CD4-positive, alpha-beta T cell (primary cell): ENCODE measurements at regions not wholly inside any gene's neighbourhood (a gene's known extent, or its start where the extent isn't known, plus 50 kb on each side); places are given as distances from the start of the nearest gene placed in this dataset.

Experiments used
- ATAC-seq: fragments of 200-7000 bp; cut with Tn5 transposase; one replicate; pipeline ENCODE4 v1.10.0; 2022; ENCODE audit warnings: mild to moderate bottlenecking; ENCODE audit not compliant: poor library complexity
- CTCF ChIA-PET: fragments of 350-600 bp; sonication (Branson Sonifier 250); formaldehyde crosslinking; loops from one replicate; lab custom pipeline; 2021; ENCODE audit warnings: antibody characterized with exemption, inconsistent platforms; lab: Charles Lee
- POLR2A ChIA-PET: fragments of 350-600 bp; sonication (Branson Sonifier 250); formaldehyde crosslinking; loops from one replicate; lab custom pipeline; 2021; ENCODE audit warnings: antibody characterized with exemption, inconsistent platforms; lab: Charles Lee
- DNase-seq, 14 experiments: peaks; one replicate each; pipeline ENCODE4 v3.0.0-alpha.2; 2013 to 2020; ENCODE audit warnings: mixed read lengths in 2 of 14
- H3K27ac ChIP-seq, 2 donors: one replicate each; pipeline versions ENCODE4 v1.5.1 to v1.7.0; 2013; ENCODE audit warnings: low read length in 2 of 2, low read depth in 1 of 2, mild to moderate bottlenecking in 1 of 2
- H3K27me3 ChIP-seq, 2 experiments: 1 replicate in 1 of 2; 2 replicates in 1 of 2; pipeline versions ENCODE4 v1.6.1 to v1.7.0; 2013; ENCODE audit warnings: low read length in 2 of 2, control low read depth in 1 of 2, mild to moderate bottlenecking in 1 of 2, moderate library complexity in 1 of 2; ENCODE audit not compliant: insufficient read depth in 2 of 2, control insufficient read depth in 1 of 2
- H3K36me3 ChIP-seq: one replicate; pipeline ENCODE4 v1.6.1; 2013; ENCODE audit warnings: low read length, control low read depth; ENCODE audit not compliant: insufficient read depth
- H3K4me1 ChIP-seq: one replicate; pipeline ENCODE4 v1.6.1; 2013; ENCODE audit warnings: low read length, control low read depth; ENCODE audit not compliant: insufficient read depth
- H3K4me3 ChIP-seq: one replicate; pipeline ENCODE4 v1.5.1; 2013; ENCODE audit warnings: mild to moderate bottlenecking, low read length, moderate library complexity
- H3K9me3 ChIP-seq, 2 experiments: 1 replicate in 1 of 2; 2 replicates in 1 of 2; pipeline versions ENCODE4 v1.6.1 to v1.7.0; 2013; ENCODE audit warnings: low read length in 2 of 2, mild to moderate bottlenecking in 2 of 2, control low read depth in 1 of 2, moderate library complexity in 1 of 2; ENCODE audit not compliant: control insufficient read depth in 1 of 2, insufficient read depth in 1 of 2
- H3K27ac Mint-ChIP-seq: one replicate; pipeline ENCODE4 v1.8.0; 2020; ENCODE audit warnings: mixed read lengths
- H3K27me3 Mint-ChIP-seq: one replicate; pipeline ENCODE4 v1.8.0; 2021; ENCODE audit warnings: mixed read lengths
- H3K36me3 Mint-ChIP-seq: one replicate; pipeline ENCODE4 v1.8.0; 2021; ENCODE audit warnings: low read depth, mixed read lengths
- H3K4me1 Mint-ChIP-seq: one replicate; pipeline ENCODE4 v1.8.0; 2021; ENCODE audit warnings: low read depth, mixed read lengths
- H3K4me3 Mint-ChIP-seq: one replicate; pipeline ENCODE4 v1.8.0; 2020; ENCODE audit warnings: mild to moderate bottlenecking, mixed read lengths
- H3K9me3 Mint-ChIP-seq: one replicate; pipeline ENCODE4 v1.8.0; 2020; ENCODE audit warnings: mixed read lengths
- intact Hi-C, 2 experiments: fragments of 100-400 bp; cut with DNase I in 1 of 2; cut with micrococcal nuclease in 1 of 2; formaldehyde crosslinking; loops; one replicate each; pipeline versions ENCODE4 v1.15.1 to v1.9.0; 2023 to 2025; cut with DNase I, micrococcal nuclease
- TF ChIP-seq, protein P1 (sequence below): fragments of 200-600 bp; IDR thresholded peaks from one replicate; pipeline ENCODE4 v1.8.0; 2022; ENCODE audit warnings: antibody characterized with exemption, mild to moderate bottlenecking

DNA sequence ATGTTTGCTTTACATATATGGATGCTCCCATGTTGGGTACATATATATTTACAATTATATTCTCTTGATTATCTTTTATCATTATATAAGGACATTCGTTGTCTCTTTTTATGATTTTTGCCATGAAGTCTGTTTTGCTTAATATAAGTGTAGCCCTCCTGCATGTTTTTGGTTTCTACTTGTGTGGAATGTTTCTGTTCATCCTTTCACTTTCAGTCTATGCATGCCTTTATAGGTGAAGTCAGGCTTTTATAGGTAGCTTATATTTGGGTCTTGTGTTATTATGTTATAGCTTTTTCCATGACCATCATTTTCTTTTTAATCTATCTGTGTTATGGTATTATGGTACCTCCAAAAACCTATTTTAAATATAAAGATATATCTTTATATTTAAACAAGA lies 612.5 kb upstream of the HS3ST5 start:
- H3K4me1 Mint-ChIP-seq = no peaks in the 10 kb centered on the region
- ChIA-PET CTCF (no interaction called here), POLR2A (no interaction called here)
- H3K4me3 Mint-ChIP-seq = no peak overlapping the region
- H3K27ac Mint-ChIP-seq = no peak overlapping the region
- H3K27me3 ChIP-seq = no peaks in the 10 kb centered on the region
- intact Hi-C loops = no loop called here
- no peak overlapping the region for H3K4me3 ChIP-seq
- H3K36me3 Mint-ChIP-seq = no peaks in the 10 kb centered on the region
- H3K36me3 ChIP-seq = no peaks in the 10 kb centered on the region
- ATAC-seq (no peak), DNase-seq (no peak)
- TF ChIP-seq, protein P1, sequence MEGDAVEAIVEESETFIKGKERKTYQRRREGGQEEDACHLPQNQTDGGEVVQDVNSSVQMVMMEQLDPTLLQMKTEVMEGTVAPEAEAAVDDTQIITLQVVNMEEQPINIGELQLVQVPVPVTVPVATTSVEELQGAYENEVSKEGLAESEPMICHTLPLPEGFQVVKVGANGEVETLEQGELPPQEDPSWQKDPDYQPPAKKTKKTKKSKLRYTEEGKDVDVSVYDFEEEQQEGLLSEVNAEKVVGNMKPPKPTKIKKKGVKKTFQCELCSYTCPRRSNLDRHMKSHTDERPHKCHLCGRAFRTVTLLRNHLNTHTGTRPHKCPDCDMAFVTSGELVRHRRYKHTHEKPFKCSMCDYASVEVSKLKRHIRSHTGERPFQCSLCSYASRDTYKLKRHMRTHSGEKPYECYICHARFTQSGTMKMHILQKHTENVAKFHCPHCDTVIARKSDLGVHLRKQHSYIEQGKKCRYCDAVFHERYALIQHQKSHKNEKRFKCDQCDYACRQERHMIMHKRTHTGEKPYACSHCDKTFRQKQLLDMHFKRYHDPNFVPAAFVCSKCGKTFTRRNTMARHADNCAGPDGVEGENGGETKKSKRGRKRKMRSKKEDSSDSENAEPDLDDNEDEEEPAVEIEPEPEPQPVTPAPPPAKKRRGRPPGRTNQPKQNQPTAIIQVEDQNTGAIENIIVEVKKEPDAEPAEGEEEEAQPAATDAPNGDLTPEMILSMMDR = no peak
- H3K9me3 Mint-ChIP-seq = peaks cover 10% of the 10 kb centered on the region
- H3K27ac ChIP-seq = no peak overlapping the region
- no peaks in the 10 kb centered on the region for H3K9me3 ChIP-seq
- no peaks in the 10 kb centered on the region for H3K4me1 ChIP-seq
- H3K27me3 Mint-ChIP-seq = no peaks in the 10 kb centered on the region

- Mint-ChIP-seq H3K27ac (no peak overlapping the region), H3K36me3 (no peaks in the 10 kb centered on the region), H3K4me3 (no peak overlapping the region), H3K9me3 (peaks cover 7% of the 10 kb centered on the region), H3K27me3 (no peaks in the 10 kb centered on the region), H3K4me1 (no peaks in the 10 kb centered on the region)
- Histone ChIP-seq H3K4me3 (no peak overlapping the region), H3K27me3 (no peaks in the 10 kb centered on the region), H3K9me3 (no peaks in the 10 kb centered on the region), H3K4me1 (no peaks in the 10 kb centered on the region), H3K27ac (no peak overlapping the region), H3K36me3 (no peaks in the 10 kb centered on the region)
- POLR2A ChIA-PET = no interaction called here
- no peak for DNase-seq
- intact Hi-C loops = no loop called here
- CTCF ChIA-PET = no interaction called here
- ATAC-seq = no peak
- TF ChIP-seq, protein P1 = no peak
These were observed 609.4 kb upstream of the HS3ST5 start for GRCh38 chr6:114952229-114952628.

- Histone ChIP-seq H3K4me1 (no peaks in the 10 kb centered on the region), H3K4me3 (no peak overlapping the region), H3K27ac (no peak overlapping the region), H3K36me3 (no peaks in the 10 kb centered on the region), H3K27me3 (no peaks in the 10 kb centered on the region), H3K9me3 (peaks cover 0 to 6% of the 10 kb centered on the region in 2 experiments)
- intact Hi-C loops = no loop called here
- TF ChIP-seq, protein P1 = no peak
- Mint-ChIP-seq H3K4me3 (no peak overlapping the region), H3K4me1 (no peaks in the 10 kb centered on the region), H3K9me3 (peaks cover 8% of the 10 kb centered on the region), H3K27me3 (no peaks in the 10 kb centered on the region), H3K36me3 (no peaks in the 10 kb centered on the region), H3K27ac (no peak overlapping the region)
- DNase-seq (no peak), ATAC-seq (no peak)
- ChIA-PET POLR2A (no interaction called here), CTCF (no interaction called here)
These were observed 602.6 kb upstream of the HS3ST5 start for GRCh38 chr6:114945392-114945791.
